Activated CD8-positive, alpha-beta memory T cell treated with anti-CD3 and anti-CD28 coated beads, Interleukin-2, amount 50 U/mL, for 24 hours (primary cell): ENCODE measurements at regions not wholly inside any gene's neighbourhood (a gene's known extent, or its start where the extent isn't known, plus 50 kb on each side); places are given as distances from the start of the nearest gene placed in this dataset.

Experiments used
- DNase-seq: peaks from one replicate; pipeline ENCODE4 v3.0.0-alpha.2; 2020; ENCODE audit errors: extremely low read depth

- DNase-seq: no peak
These were observed 241.8 kb upstream of the NR2F2 start for GRCh38 chr15:96088650-96089049.

DNA sequence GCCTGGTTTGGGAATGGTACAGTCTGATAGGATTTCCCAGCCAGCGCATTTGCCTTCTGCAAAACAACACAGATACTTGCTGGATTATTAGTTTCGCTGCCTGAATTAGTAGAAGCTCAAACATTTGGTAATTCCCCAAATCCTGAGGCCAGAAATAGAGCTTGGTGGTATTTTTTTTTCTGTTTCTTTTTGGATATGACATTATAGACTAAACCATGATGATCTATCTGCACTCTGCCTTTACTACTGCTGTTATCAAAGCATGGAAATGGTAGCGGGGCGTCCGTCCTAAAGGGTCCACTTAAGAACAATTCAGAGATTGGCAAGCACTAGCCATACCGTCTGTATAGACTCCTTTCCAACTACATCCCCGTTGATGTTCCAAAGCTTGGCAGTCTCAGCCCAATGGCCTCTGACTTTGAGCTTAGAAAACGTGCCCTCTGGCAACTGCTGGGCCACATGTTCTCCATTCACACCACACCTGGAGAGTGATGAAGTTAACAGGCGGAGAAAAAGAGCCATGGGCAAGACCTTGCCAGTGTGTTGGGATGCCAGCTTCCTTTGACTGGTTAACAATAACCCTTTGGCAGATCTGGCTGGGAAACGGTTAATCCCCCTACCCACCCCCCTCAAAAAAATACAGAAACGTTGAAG is 241.0 kb upstream of the NR2F2 start:
- DNase-seq: no peak

- no peak for DNase-seq
These were observed 238.3 kb upstream of the NR2F2 start for GRCh38 chr15:96092186-96092585.

DNA sequence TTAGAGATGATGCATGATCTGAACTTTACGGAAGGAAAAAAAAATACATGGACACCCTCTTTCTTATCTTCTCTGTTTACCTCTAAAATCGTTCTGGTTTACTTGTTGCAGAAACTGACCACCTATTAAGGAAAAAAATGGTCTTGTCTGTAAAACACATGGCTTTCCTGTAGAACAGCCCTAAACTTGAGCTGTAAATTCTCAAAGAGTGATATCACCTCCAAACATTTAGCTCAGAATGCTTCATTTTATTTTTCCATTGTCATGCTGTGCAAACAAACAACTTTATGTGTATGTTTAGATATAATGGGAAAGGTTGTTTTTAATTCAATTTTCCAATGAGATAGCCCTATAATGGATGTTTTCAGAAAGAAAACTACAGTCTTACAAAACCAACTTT is 237.4 kb upstream of the NR2F2 start:
- DNase-seq: no peak

DNA sequence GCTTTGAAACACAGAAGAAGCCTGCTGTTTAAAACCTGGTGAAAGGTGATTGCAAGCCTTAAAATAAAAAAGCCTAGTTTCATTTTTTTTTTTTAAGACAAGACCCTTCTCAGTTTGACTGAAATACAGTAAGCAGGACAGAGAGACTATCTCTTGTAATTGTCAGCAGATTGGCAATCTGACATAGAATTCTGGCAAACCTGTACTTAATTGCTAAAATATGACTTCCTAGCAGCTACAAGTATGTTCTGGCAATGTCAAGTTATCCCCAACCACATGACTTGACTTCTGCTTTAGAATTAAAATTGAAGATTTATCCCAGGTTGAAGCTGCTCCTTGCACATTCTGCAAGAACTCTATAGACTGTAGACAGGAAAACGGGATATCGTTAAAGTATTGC is 232.8 kb upstream of the NR2F2 start:
- no peak for DNase-seq

DNA sequence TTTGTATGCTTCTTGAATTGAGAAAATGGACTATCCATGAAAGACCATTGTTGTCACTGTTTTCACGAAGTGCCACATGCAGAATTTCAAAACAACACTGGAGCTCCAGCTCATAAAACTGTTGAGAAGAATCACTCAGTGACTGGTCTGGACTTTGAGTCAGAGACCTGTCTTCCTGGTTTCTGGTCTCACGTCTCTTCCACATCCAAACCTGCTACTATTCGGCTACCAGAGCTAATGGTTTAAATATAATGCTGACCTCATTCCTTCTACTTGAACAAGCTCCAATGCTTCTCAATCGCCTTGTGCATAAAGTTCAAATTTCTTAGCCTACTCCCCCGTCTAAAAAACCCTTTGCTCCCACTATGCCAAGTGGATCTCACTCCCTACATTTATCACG is 227.9 kb upstream of the NR2F2 start:
- no peak for DNase-seq

GRCh38 chr15:96106181-96106580 is 224.3 kb upstream of the NR2F2 start:
- DNase-seq: no peak

- DNase-seq: no peak
These were observed 223.9 kb upstream of the NR2F2 start for GRCh38 chr15:96106628-96107027.

- DNase-seq: no peak
These were observed 222.6 kb upstream of the NR2F2 start for GRCh38 chr15:96107916-96108315.

DNA sequence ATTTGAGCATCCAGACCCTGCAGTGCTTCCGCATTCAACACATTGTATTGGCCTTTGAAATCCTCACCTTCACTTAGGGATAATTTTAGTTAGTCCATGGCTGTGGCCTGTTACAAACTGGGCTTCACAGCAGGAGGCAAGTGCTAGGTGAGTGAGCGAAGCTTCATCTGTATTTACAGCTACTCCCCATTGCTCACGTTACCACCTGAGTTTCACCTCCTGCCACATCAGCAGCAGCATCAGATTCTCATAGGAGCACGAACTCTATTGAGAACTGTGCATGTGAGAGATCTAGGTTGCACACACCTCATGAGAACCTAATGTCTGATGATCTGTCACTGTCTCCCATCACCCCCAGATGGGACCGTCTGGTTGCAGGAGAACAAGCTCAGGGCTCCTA is 222.1 kb upstream of the NR2F2 start:
- DNase-seq: no peak

DNA sequence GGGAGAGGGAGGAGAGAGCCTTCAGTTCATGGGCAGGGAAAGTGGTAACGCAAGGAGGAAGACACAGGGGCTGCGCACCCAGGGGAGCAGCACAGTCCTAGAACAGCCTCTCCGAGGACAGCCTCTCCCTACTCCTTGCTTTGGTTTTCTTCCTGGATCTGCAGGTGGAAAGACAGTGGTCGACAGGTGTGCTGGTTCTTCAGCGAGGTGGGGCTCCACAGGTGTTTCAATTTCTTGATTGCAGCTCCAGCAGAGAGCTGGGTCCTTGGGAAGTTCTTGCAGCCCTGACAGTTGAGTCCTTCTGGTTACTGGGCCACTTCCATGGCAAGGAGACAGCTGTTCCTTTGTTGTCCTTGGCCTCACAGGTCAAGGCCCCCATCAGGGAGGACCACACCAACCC is 220.7 kb upstream of the NR2F2 start:
- DNase-seq: no peak

GRCh38 chr15:96112018-96112417 is 218.5 kb upstream of the NR2F2 start:
- DNase-seq: no peak

- DNase-seq: no peak
These were observed 214.9 kb upstream of the NR2F2 start for GRCh38 chr15:96115642-96116041.

- DNase-seq: no peak
These were observed 213.2 kb upstream of the NR2F2 start for GRCh38 chr15:96117270-96117669.

- no peak for DNase-seq
These were observed 210.8 kb upstream of the NR2F2 start for GRCh38 chr15:96119734-96120133.

GRCh38 chr15:96121086-96121920 is 209.2 kb upstream of the NR2F2 start:
- no peak for DNase-seq

DNA sequence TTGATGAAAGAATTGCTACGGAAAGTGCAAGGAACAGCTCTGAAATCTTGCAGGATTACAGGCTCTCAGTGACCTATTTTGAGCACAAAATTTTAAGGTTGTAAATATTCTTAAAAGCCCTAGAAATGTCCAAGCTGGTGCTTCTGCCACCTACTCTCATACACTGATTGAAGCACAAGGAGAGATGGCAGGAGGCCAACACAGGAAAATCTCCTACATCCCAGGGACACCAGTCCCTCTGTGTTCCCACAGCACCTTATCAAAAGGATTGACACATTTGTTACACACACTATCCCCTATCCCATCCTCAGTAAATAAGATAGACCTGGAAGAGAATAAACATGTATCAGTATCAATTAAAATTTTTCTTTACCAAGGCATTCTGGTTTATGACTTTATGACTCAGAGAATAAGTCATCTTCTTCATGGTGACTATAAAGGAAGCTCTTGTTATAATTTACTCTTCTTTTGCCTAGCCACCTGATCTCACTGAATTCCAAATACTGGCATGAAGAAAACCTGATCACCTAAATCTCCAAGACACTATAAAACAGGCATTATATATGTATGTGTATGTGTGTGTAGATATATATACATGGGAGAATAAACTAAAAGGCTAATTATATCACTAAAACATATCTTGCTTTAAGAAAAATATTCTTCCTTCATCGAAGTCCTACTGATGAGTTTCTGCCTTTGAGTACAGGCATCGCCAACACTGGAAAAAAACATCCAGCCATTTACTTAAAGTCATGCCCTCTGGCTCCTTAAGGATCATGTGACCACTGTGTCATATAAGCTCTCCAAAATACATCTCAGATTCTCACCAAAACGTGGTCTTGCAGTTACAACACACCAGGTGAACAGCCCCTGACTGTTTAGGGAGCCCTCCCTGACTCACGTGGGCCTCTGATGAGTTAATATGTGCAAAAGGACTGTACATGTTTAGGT is 208.1 kb upstream of the NR2F2 start:
- DNase-seq: no peak

DNA sequence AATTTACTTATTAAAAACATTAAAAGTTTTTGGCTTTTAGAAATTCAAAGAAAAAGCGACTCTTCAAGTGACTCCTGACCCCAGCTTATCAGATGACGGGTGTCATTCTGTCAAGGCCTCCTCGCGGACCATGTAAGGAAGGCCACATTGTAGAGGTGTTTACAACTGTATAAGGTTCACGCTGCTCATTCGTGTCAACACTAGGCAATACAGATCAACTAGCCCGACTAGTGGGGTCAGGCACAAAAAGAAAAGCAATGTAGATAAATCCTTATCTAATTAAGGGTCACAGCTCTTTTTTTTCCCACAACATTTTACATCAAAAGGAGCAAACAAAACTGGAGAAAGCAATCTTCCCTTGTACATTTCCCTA is 207.5 kb upstream of the NR2F2 start:
- no peak for DNase-seq

- no peak for DNase-seq
These were observed 206.8 kb upstream of the NR2F2 start for GRCh38 chr15:96123630-96124187.

DNA sequence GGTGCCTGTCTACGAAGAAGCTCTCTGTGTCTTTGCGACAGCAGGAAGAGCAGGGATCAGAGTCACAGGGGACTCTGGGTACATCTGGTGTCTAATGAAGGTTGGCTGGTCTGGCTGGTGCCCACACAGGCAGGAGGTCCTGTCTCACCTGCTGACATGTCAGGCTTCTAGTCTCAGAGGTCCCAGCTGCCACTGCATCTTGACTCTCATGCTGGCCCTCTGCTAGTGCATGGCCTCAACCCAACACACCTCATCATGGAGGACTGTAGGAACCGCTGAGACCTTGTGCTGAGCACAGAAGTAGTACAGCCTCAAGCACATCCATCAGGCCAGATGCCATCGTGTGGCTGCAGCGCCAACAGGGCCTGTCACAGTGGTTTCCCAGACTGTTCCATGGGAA is 206.1 kb upstream of the NR2F2 start:
- DNase-seq: no peak

DNA sequence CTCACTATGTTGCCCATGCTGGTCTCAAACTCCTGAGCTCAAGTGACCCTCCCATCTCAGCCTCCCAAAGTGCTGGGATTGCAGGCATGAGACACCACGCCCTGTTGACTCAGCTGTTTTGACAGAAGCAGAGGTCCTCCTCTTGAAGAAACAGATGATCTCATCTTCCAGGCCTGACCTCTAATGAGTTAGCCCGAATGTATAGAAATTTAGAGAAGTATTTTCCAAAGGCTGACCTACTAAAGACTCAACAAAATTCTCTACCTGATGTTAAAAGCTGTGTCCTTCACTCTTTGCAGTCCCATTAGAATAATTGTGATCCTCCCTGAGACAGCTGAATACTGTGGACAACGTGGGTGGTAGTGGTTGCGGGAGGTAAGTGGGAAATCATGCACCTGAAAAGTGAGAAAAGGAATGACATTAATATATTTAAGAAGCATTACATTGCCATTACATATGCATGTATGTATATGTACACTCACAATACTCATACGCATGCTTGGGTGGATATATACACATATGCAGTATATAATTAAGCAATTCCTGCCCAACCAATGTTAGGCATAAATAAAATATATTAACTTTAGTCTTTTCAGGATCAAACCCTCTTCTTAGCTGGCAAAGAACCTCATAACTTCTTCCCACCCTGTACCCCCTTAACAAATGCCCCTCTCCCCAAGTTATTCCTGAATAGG is 204.6 kb upstream of the NR2F2 start:
- DNase-seq: no peak

DNA sequence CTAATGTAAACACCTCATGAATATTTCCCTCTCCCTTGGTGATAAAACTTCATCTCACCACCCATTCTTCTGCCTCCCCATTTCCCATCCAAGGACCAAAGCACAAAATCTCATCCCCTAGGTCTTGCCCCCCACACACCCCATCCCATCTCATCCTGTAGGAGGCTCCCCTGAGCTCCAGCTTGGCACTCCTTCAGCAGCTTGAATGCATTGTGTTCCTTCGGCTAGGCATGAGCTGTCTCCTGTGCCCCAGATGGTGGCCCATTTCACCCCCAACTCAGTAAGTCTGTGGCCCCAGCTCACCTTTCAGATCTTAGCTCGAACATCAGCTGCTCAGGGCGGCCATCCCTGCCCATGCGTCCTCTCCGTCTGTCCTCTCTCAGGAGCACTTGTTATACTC is 203.6 kb upstream of the NR2F2 start:
- DNase-seq: no peak
